HUES64 (cell line): ENCODE measurements at regions not wholly inside any gene's neighbourhood (a gene's known extent, or its start where the extent isn't known, plus 50 kb on each side); places are given as distances from the start of the nearest gene placed in this dataset.

ENCODE experiments used
- H3K27ac ChIP-seq: 2 replicates; pipeline ENCODE4 v1.7.0; 2013; ENCODE audit warnings: low read depth, low read length, inconsistent platforms
- H3K27me3 ChIP-seq: 2 replicates; pipeline ENCODE4 v1.6.1; 2013; ENCODE audit warnings: mild to moderate bottlenecking, low read length; ENCODE audit not compliant: insufficient read depth
- H3K36me3 ChIP-seq: 2 replicates; pipeline ENCODE4 v1.6.1; 2013; ENCODE audit warnings: mild to moderate bottlenecking, low read length; ENCODE audit not compliant: insufficient read depth
- H3K4me1 ChIP-seq: 2 replicates; pipeline ENCODE4 v1.6.1; 2013; ENCODE audit warnings: mild to moderate bottlenecking, low read length, moderate library complexity; ENCODE audit not compliant: insufficient read depth
- H3K4me3 ChIP-seq: 2 replicates; pipeline ENCODE4 v1.5.1; 2013; ENCODE audit warnings: mild to moderate bottlenecking, low read length, moderate library complexity
- H3K9ac ChIP-seq: 2 replicates; pipeline ENCODE4 v1.6.1; 2013; ENCODE audit warnings: mild to moderate bottlenecking, low read depth, low read length
- H3K9me3 ChIP-seq: 2 replicates; pipeline ENCODE4 v1.6.1; 2013; ENCODE audit warnings: low read depth, low read length; ENCODE audit not compliant: insufficient read depth
- WGBS: fragments of 150-250, 120-280 bp; methylation state at CpG from one replicate; pipeline ENCODE4 v1.1.7; 2013; ENCODE audit warnings: missing lambda C conversion rate; 5-methylcytosine and 5-hydroxymethylcytosine counted together

DNA sequence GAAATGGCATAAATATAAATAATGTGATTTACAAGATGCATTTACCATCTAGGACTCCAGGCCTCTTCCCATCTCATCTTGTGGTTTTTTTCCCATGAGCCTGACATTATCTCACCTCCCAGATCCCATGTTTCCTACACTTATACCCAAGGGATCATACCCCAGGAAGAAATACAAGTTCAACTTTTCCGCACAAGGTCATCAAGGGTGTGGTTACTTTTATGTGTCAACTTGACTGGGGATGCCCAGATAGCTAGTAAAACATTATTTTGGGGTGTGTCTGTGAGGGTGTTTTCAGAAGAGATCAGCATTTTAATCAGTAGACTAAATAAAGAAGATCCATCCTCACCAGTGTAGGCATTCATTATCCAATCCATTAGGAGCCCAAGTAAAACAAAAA, 176.3 kb upstream of the TNFAIP3 start:
- H3K4me3 ChIP-seq, result no peak overlapping the region
- 83% methylated on average over 1 of the region's 1 CpG for WGBS
- H3K27ac ChIP-seq, result no peak overlapping the region
- no peak overlapping the region for H3K9ac ChIP-seq
- H3K36me3 ChIP-seq, result no peaks in the 10 kb centered on the region
- no peaks in the 10 kb centered on the region for H3K9me3 ChIP-seq
- no peaks in the 10 kb centered on the region for H3K4me1 ChIP-seq
- H3K27me3 ChIP-seq, result no peaks in the 10 kb centered on the region

DNA sequence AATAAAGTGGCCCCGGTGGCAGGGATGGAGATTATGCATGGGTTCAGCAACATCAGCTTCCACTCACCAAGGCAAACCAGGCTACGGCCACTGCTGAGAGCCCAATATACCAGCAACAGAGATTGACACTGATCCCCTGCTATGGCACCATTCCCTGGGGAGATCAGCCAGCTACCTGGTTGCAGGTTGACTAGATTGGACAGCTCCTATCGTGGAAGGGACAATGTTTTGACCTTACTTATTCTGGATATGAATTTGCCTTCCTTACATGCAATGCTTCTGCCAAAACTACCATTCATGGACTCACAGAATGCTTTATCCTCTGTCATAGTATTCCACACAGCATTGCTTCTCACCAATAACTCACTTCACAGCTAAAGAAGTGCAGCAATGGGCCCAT, 174.8 kb upstream of the TNFAIP3 start:
- WGBS, result 95% methylated on average over 3 of the region's 3 CpGs

DNA sequence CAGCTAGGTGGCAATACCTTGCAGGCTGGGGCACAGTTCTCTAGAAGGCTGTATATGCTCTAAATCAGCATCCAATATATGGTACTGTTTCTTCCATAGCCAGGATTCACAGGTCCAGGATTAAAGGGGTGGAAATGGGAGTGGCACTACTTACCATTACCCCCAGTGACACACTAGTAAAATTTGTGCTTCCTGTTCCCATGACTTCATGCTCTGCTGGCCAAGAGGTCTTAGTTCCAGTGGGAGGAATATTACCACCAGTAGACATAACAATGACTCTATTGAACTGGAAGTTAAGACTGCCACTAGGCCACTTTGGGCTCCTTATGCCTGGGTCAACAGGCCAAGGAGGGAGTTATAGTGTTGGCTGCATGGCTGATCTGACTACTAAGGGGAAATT, 174.3 kb upstream of the TNFAIP3 start:
- H3K4me1 ChIP-seq, result peaks cover 9% of the 10 kb centered on the region; the same call in 1 of the 2 replicates
- H3K27me3 ChIP-seq, result no peaks in the 10 kb centered on the region
- H3K36me3 ChIP-seq, result no peaks in the 10 kb centered on the region
- no peaks in the 10 kb centered on the region for H3K9me3 ChIP-seq
- no peak overlapping the region for H3K27ac ChIP-seq
- H3K9ac ChIP-seq, result no peak overlapping the region
- H3K4me3 ChIP-seq, result no peak overlapping the region

More for the DNA sequence above, 174.8 kb upstream of the TNFAIP3 start:
- H3K9ac ChIP-seq, result no peak overlapping the region
- H3K4me1 ChIP-seq, result peaks cover 6% of the 10 kb centered on the region; the same call in 1 of the 2 replicates
- H3K27ac ChIP-seq, result no peak overlapping the region
- no peaks in the 10 kb centered on the region for H3K36me3 ChIP-seq
- no peak overlapping the region for H3K4me3 ChIP-seq
- no peaks in the 10 kb centered on the region for H3K9me3 ChIP-seq
- H3K27me3 ChIP-seq, result no peaks in the 10 kb centered on the region

DNA sequence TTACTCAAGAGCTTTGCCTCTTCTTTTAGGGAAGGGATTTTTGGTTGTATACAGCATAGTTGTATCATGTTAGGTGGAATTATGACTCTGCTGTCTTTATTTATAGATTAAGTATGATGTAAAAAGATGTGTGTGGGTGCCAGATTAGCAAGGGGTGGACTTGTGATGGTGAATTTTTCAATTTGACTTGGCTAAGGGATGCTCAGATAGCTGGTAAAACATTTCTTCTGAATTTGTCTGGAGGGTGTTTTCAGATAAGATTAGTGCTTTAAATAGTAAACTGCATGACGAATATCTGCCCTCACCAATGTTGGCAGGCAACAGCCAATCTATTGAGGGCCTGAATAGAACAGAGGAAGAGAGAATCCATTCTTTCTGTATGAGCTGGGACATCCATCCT, 173.3 kb upstream of the TNFAIP3 start:
- Histone ChIP-seq H3K27ac (no peak overlapping the region), H3K4me1 (peaks cover 10% of the 10 kb centered on the region; the same call in 1 of the 2 replicates), H3K9ac (no peak overlapping the region), H3K36me3 (no peaks in the 10 kb centered on the region), H3K27me3 (no peaks in the 10 kb centered on the region), H3K9me3 (no peaks in the 10 kb centered on the region), H3K4me3 (no peak overlapping the region)
- 92% methylated on average over 1 of the region's 1 CpG for WGBS

GRCh38 chr6:137696765-137697164, 170.3 kb upstream of the TNFAIP3 start:
- Histone ChIP-seq H3K9ac (no peak overlapping the region), H3K27ac (no peak overlapping the region)

GRCh38 chr6:137697267-137697938, 169.7 kb upstream of the TNFAIP3 start:
- H3K36me3 ChIP-seq, result no peaks in the 10 kb centered on the region
- peaks cover 10% of the 10 kb centered on the region; the same call in 1 of the 2 replicates for H3K4me1 ChIP-seq
- WGBS, result 68% methylated on average over 2 of the region's 2 CpGs
- H3K27ac ChIP-seq, result peak overlapping the region; percentile 50; the same call in 1 of the 2 replicates
- H3K9me3 ChIP-seq, result no peaks in the 10 kb centered on the region
- H3K27me3 ChIP-seq, result no peaks in the 10 kb centered on the region
- no peak overlapping the region for H3K4me3 ChIP-seq
- no peak overlapping the region for H3K9ac ChIP-seq

More at GRCh38 chr6:137696765-137697164, 170.3 kb upstream of the TNFAIP3 start:
- Histone ChIP-seq H3K27me3 (no peaks in the 10 kb centered on the region), H3K36me3 (no peaks in the 10 kb centered on the region), H3K4me3 (no peak overlapping the region), H3K4me1 (peaks cover 10% of the 10 kb centered on the region; the same call in 1 of the 2 replicates), H3K9me3 (no peaks in the 10 kb centered on the region)
- WGBS, result 89% methylated on average over 4 of the region's 4 CpGs

GRCh38 chr6:137698636-137699030, 168.4 kb upstream of the TNFAIP3 start:
- H3K4me1 ChIP-seq, result peaks cover 10% of the 10 kb centered on the region; the same call in 1 of the 2 replicates
- no peaks in the 10 kb centered on the region for H3K27me3 ChIP-seq
- H3K4me3 ChIP-seq, result no peak overlapping the region
- H3K9me3 ChIP-seq, result no peaks in the 10 kb centered on the region
- 93% methylated on average over 3 of the region's 3 CpGs for WGBS
- no peak overlapping the region for H3K9ac ChIP-seq
- no peak overlapping the region for H3K27ac ChIP-seq
- H3K36me3 ChIP-seq, result no peaks in the 10 kb centered on the region

GRCh38 chr6:137699031-137699683, 167.9 kb upstream of the TNFAIP3 start:
- Histone ChIP-seq H3K27me3 (no peaks in the 10 kb centered on the region), H3K36me3 (no peaks in the 10 kb centered on the region), H3K9me3 (no peaks in the 10 kb centered on the region), H3K27ac (no peak overlapping the region), H3K4me3 (no peak overlapping the region), H3K9ac (no peak overlapping the region), H3K4me1 (peaks cover 10% of the 10 kb centered on the region; the same call in 1 of the 2 replicates)
- WGBS, result 92% methylated on average over 5 of the region's 5 CpGs

GRCh38 chr6:137700161-137700560, 166.9 kb upstream of the TNFAIP3 start:
- no peak overlapping the region for H3K9ac ChIP-seq
- H3K27ac ChIP-seq, result no peak overlapping the region
- WGBS, result 95% methylated on average over 1 of the region's 1 CpG

GRCh38 chr6:137700751-137701477, 166.1 kb upstream of the TNFAIP3 start:
- Histone ChIP-seq H3K4me3 (no peak overlapping the region), H3K9ac (no peak overlapping the region), H3K36me3 (no peaks in the 10 kb centered on the region), H3K27ac (no peak overlapping the region), H3K9me3 (no peaks in the 10 kb centered on the region), H3K27me3 (no peaks in the 10 kb centered on the region), H3K4me1 (peaks cover 10% of the 10 kb centered on the region; the same call in 1 of the 2 replicates)
- 94% methylated on average over 6 of the region's 7 CpGs for WGBS

More at GRCh38 chr6:137700161-137700560, 166.9 kb upstream of the TNFAIP3 start:
- Histone ChIP-seq H3K27me3 (no peaks in the 10 kb centered on the region), H3K36me3 (no peaks in the 10 kb centered on the region), H3K4me1 (peaks cover 10% of the 10 kb centered on the region; the same call in 1 of the 2 replicates), H3K4me3 (no peak overlapping the region), H3K9me3 (no peaks in the 10 kb centered on the region)

DNA sequence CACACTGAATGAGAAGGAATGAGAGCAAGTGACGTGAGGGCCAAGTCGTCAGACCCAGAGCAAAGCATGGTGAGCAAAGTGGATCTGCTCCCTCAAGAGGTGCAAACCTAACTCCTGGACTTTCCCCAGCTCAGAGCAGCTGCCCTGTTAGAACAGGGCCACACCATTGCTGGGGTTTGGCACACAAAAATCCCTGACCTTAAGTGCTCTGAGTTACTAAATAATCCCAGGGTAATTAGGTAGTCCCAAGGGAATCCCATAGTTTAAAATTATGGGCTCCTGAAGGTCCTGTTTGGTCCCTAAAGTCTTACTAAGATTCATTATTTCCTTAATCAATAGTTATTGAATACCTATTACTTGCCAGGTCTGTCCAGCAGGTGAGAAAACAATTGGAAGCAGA, 165.1 kb upstream of the TNFAIP3 start:
- no peak overlapping the region for H3K9ac ChIP-seq
- H3K4me1 ChIP-seq, result peaks cover 8% of the 10 kb centered on the region; the same call in 1 of the 2 replicates
- 84% methylated on average over 2 of the region's 2 CpGs for WGBS
- no peak overlapping the region for H3K27ac ChIP-seq
- H3K4me3 ChIP-seq, result no peak overlapping the region
- H3K9me3 ChIP-seq, result no peaks in the 10 kb centered on the region
- H3K36me3 ChIP-seq, result no peaks in the 10 kb centered on the region
- H3K27me3 ChIP-seq, result no peaks in the 10 kb centered on the region
